AG09319 (cell line): ENCODE measurements at regions not wholly inside any gene's neighbourhood (a gene's known extent, or its start where the extent isn't known, plus 50 kb on each side); places are given as distances from the start of the nearest gene placed in this dataset.
A peak's percentile ranks its signal among the peaks of the same experiment; 100 is the strongest.
"Not testable (repeated sequence)": the region's sequence is repeated elsewhere in the genome, so short reads cannot be mapped to it uniquely, and the experiment has no call there.

Experiments
- DNase-seq: peaks from one replicate; pipeline ENCODE4 v3.0.0-alpha.2; 2010; ENCODE audit warnings: low read depth; ENCODE audit errors: extremely low read depth
- CTCF ChIP-seq: IDR thresholded peaks from 2 replicates; pipeline ENCODE4 v1.5.1; 2011; ENCODE audit warnings: low read depth, mild to moderate bottlenecking, inconsistent platforms, low read length, moderate library complexity

GRCh38 chr3:153978006-153978405 lies 143.2 kb upstream of the ARHGEF26 start:
- DNase-seq = no peak

GRCh38 chr3:153979418-153980251 lies 141.6 kb upstream of the ARHGEF26 start:
- no peak for TF ChIP-seq CTCF
- no peak for DNase-seq

More at GRCh38 chr3:153978006-153978405, 143.2 kb upstream of the ARHGEF26 start:
- no peak for TF ChIP-seq CTCF

- no peak for TF ChIP-seq CTCF
- DNase-seq = no peak
Measured at GRCh38 chr3:153980252-153980590, 141.0 kb upstream of the ARHGEF26 start.

- TF ChIP-seq CTCF = peak; percentile 24
- not testable (repeated sequence) for DNase-seq
Measured at GRCh38 chr3:153997364-153997763, 123.8 kb upstream of the ARHGEF26 start.

- TF ChIP-seq CTCF = no peak
- DNase-seq = no peak
Measured at GRCh38 chr3:154003649-154004048, 117.5 kb upstream of the ARHGEF26 start.

- TF ChIP-seq CTCF = no peak
- no peak for DNase-seq
Measured at GRCh38 chr3:154011036-154011435, 110.2 kb upstream of the ARHGEF26 start.

GRCh38 chr3:154013736-154014135 lies 107.5 kb upstream of the ARHGEF26 start:
- no peak for TF ChIP-seq CTCF
- DNase-seq = no peak
